CD14-positive monocyte (primary cell): ENCODE measurements at regions not wholly inside any gene's neighbourhood (a gene's known extent, or its start where the extent isn't known, plus 50 kb on each side); places are given as distances from the start of the nearest gene placed in this dataset.

Experiments used
- DNase-seq, 3 donors: peaks; one replicate each; pipeline ENCODE4 v3.0.0-alpha.2; 2011 to 2022
- H2AFZ ChIP-seq: 2 replicates; pipeline ENCODE4 v1.6.0; 2012; ENCODE audit warnings: mild to moderate bottlenecking, low read depth, low read length, inconsistent platforms; ENCODE audit not compliant: insufficient read depth, poor library complexity, severe bottlenecking
- H3K27ac ChIP-seq, 2 donors: 1 replicate in 1 of 2; 2 replicates in 1 of 2; pipeline ENCODE4 v1.5.1; 2012 to 2013; ENCODE audit warnings: low read length in 2 of 2, control low read depth in 1 of 2, inconsistent platforms in 1 of 2, low read depth in 1 of 2, mild to moderate bottlenecking in 1 of 2
- H3K27me3 ChIP-seq, 2 donors: one replicate each; pipeline versions ENCODE4 v1.6.0 to v1.6.1; 2011 to 2013; ENCODE audit warnings: low read length in 2 of 2; ENCODE audit not compliant: control insufficient read depth in 2 of 2, insufficient read depth in 2 of 2
- H3K36me3 ChIP-seq, 2 donors: replicated peaks in 1 of 2; 1 replicate in 1 of 2; 2 replicates in 1 of 2; pipeline versions ENCODE4 v1.5.1 to v1.6.1; 2012 to 2013; ENCODE audit warnings: low read length in 2 of 2, control low read depth in 1 of 2, inconsistent platforms in 1 of 2, mild to moderate bottlenecking in 1 of 2; ENCODE audit not compliant: insufficient read depth in 2 of 2, control insufficient read depth in 1 of 2
- H3K4me1 ChIP-seq, 2 donors: 1 replicate in 1 of 2; 2 replicates in 1 of 2; pipeline versions ENCODE4 v1.5.1 to v1.6.1; 2012 to 2013; ENCODE audit warnings: low read length in 2 of 2, control low read depth in 1 of 2, inconsistent platforms in 1 of 2, mild to moderate bottlenecking in 1 of 2, moderate library complexity in 1 of 2; ENCODE audit not compliant: insufficient read depth in 2 of 2, control insufficient read depth in 1 of 2
- H3K4me2 ChIP-seq: replicated peaks from 2 replicates; pipeline ENCODE3; 2012; ENCODE audit warnings: low read length, moderate library complexity, mild to moderate bottlenecking; ENCODE audit not compliant: poor library complexity, severe bottlenecking; ENCODE audit errors: extremely low read depth
- H3K4me3 ChIP-seq, 3 experiments: fragments of 200-600 bp in 1 of 3; sonication (generic) in 1 of 3; replicated peaks in 1 of 3; 1 replicate in 2 of 3; 2 replicates in 1 of 3; pipeline ENCODE4 v1.5.1; 2011 to 2013; ENCODE audit warnings: low read length in 3 of 3, mild to moderate bottlenecking in 3 of 3, control low read depth in 2 of 3, low read depth in 2 of 3, inconsistent platforms in 1 of 3, moderate library complexity in 1 of 3
- H3K79me2 ChIP-seq: 2 replicates; pipeline ENCODE4 v1.6.0; 2012; ENCODE audit warnings: mild to moderate bottlenecking, control low read depth, inconsistent platforms, low read length, moderate library complexity; ENCODE audit not compliant: insufficient read depth
- H3K9ac ChIP-seq: 2 replicates; pipeline ENCODE4 v1.6.0; 2017; ENCODE audit warnings: low read length, mild to moderate bottlenecking; ENCODE audit not compliant: insufficient read depth, poor library complexity, severe bottlenecking
- H3K9me3 ChIP-seq, 2 donors: replicated peaks in 1 of 2; 1 replicate in 1 of 2; 2 replicates in 1 of 2; pipeline versions ENCODE4 v1.5.1 to v1.6.1; 2012 to 2013; ENCODE audit warnings: low read length in 2 of 2, control low read depth in 1 of 2; ENCODE audit not compliant: control insufficient read depth in 1 of 2, insufficient read depth in 1 of 2
- H4K20me1 ChIP-seq: 2 replicates; pipeline ENCODE4 v1.6.0; 2012; ENCODE audit warnings: mild to moderate bottlenecking, low read length, control low read depth, moderate library complexity; ENCODE audit not compliant: insufficient read depth
- H3K27ac Mint-ChIP-seq, 7 donors: one replicate each; pipeline ENCODE4 v1.8.0; 2020; ENCODE audit warnings: mild to moderate bottlenecking in 7 of 7, mixed read lengths in 7 of 7, moderate library complexity in 6 of 7, inconsistent platforms in 2 of 7
- H3K27me3 Mint-ChIP-seq, 3 donors: one replicate each; pipeline ENCODE4 v1.8.0; 2021 to 2022; ENCODE audit warnings: low read depth in 3 of 3, mild to moderate bottlenecking in 3 of 3, mixed read lengths in 3 of 3, moderate library complexity in 3 of 3, inconsistent platforms in 1 of 3
- H3K36me3 Mint-ChIP-seq, 2 donors: one replicate each; pipeline ENCODE4 v1.8.0; 2020; ENCODE audit warnings: mixed read lengths in 2 of 2, inconsistent platforms in 1 of 2, mild to moderate bottlenecking in 1 of 2
- H3K4me1 Mint-ChIP-seq: one replicate; pipeline ENCODE4 v1.8.0; 2020; ENCODE audit warnings: mild to moderate bottlenecking, mixed read lengths
- H3K4me3 Mint-ChIP-seq, 2 donors: one replicate each; pipeline ENCODE4 v1.8.0; 2020; ENCODE audit warnings: mild to moderate bottlenecking in 2 of 2, mixed read lengths in 2 of 2, moderate library complexity in 1 of 2
- H3K9me3 Mint-ChIP-seq, 7 donors: one replicate each; pipeline ENCODE4 v1.8.0; 2020 to 2022; ENCODE audit warnings: mixed read lengths in 7 of 7, mild to moderate bottlenecking in 6 of 7, moderate library complexity in 6 of 7, inconsistent platforms in 2 of 7
- WGBS: methylation state at CpG from one replicate; pipeline ENCODE4 v1.1.5; 2013; ENCODE audit warnings: missing lambda C conversion rate; ENCODE audit not compliant: insufficient coverage; 5-methylcytosine and 5-hydroxymethylcytosine counted together
- intact Hi-C, 2 donors: fragments of 100-400 bp; cut with micrococcal nuclease; formaldehyde crosslinking; loops; one replicate each; pipeline versions ENCODE4 v1.15.0 to v1.15.1; 2023
- TF ChIP-seq, protein P1 (sequence below): fragments of 200-600 bp; IDR thresholded peaks from one replicate; pipeline ENCODE4 v1.8.0; 2022; ENCODE audit warnings: antibody characterized with exemption, mild to moderate bottlenecking

GRCh38 chr7:25843467-25843866 is 308.5 kb upstream of the NFE2L3 start:
- no peaks in the 10 kb centered on the region for H3K9me3 ChIP-seq
- H3K27ac ChIP-seq, result no peak overlapping the region
- Mint-ChIP-seq H3K9me3 (peaks cover 0 to 2% (median 0%) of the 10 kb centered on the region in 7 donors), H3K36me3 (no peaks in the 10 kb centered on the region), H3K27ac (no peak overlapping the region), H3K27me3 (peaks cover 24 to 33% (median 32%) of the 10 kb centered on the region in 3 donors), H3K4me1 (no peaks in the 10 kb centered on the region), H3K4me3 (no peak overlapping the region)
- H4K20me1 ChIP-seq, result no peaks in the 10 kb centered on the region
- H3K4me1 ChIP-seq, result no peaks in the 10 kb centered on the region
- no peaks in the 10 kb centered on the region for H3K36me3 ChIP-seq
- TF ChIP-seq, protein P1, sequence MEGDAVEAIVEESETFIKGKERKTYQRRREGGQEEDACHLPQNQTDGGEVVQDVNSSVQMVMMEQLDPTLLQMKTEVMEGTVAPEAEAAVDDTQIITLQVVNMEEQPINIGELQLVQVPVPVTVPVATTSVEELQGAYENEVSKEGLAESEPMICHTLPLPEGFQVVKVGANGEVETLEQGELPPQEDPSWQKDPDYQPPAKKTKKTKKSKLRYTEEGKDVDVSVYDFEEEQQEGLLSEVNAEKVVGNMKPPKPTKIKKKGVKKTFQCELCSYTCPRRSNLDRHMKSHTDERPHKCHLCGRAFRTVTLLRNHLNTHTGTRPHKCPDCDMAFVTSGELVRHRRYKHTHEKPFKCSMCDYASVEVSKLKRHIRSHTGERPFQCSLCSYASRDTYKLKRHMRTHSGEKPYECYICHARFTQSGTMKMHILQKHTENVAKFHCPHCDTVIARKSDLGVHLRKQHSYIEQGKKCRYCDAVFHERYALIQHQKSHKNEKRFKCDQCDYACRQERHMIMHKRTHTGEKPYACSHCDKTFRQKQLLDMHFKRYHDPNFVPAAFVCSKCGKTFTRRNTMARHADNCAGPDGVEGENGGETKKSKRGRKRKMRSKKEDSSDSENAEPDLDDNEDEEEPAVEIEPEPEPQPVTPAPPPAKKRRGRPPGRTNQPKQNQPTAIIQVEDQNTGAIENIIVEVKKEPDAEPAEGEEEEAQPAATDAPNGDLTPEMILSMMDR, result no peak
- no peak overlapping the region for H3K4me3 ChIP-seq
- intact Hi-C loops, result loop anchor here in 1 of 2 donors (10.0 kb wide), 1 partner anchor 579 kb away; no protein-coding TSS in a partner anchor
- peaks cover 23 to 36% of the 10 kb centered on the region in 2 donors for H3K27me3 ChIP-seq
- no peak overlapping the region for H3K4me2 ChIP-seq
- no peaks in the 10 kb centered on the region for H3K79me2 ChIP-seq
- no peak overlapping the region for H3K9ac ChIP-seq
- 75% methylated on average over 1 of the region's 4 CpGs for WGBS
- H2AFZ ChIP-seq, result no peak overlapping the region
- no peak for DNase-seq

DNA sequence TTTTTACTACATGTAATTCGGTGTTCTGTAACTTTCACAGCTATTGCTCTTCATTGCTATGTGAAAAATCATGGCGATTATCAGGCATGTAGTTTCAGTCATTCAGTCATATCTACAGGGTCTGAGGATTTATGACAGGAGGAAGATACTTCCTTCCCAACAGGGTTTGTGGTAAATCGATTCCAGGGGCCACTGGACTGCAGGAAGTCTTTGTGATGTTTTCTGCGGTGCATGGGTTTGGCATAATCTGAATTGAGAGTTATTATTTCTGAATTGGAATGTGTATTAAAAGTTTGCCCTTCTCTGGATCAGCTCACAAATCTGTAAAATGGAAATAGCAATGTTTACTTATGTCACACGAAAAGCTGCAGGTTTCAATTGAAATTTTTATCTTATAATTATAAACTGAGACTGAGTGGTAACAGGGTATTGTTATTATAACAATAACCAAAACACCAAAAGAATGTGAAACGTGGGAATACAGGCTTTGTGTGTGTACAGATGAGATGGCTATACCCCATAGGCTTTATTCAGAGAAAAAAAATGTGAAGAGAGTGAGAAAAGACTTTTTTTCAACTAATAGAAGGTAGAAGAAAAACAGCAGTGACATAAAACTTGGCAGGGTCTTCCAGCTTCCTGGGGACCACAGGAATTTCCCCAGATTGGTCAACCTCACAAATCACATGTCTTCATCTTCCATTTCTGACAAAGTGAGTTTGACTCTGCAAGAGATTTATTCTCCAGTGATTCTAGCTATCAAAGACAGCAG is 307.7 kb upstream of the NFE2L3 start:
- Histone ChIP-seq H3K79me2 (no peaks in the 10 kb centered on the region), H3K9me3 (no peaks in the 10 kb centered on the region), H3K9ac (no peak overlapping the region), H3K4me3 (no peak overlapping the region), H3K27me3 (peaks cover 25 to 41% of the 10 kb centered on the region in 2 donors), H3K27ac (no peak overlapping the region), H4K20me1 (no peaks in the 10 kb centered on the region), H2AFZ (no peak overlapping the region), H3K4me1 (no peaks in the 10 kb centered on the region), H3K4me2 (no peak overlapping the region), H3K36me3 (no peaks in the 10 kb centered on the region)
- Mint-ChIP-seq H3K36me3 (no peaks in the 10 kb centered on the region), H3K27ac (no peak overlapping the region), H3K4me1 (no peaks in the 10 kb centered on the region), H3K27me3 (peaks cover 24 to 37% (median 30%) of the 10 kb centered on the region in 3 donors), H3K9me3 (peaks cover 0 to 2% (median 0%) of the 10 kb centered on the region in 7 donors), H3K4me3 (no peak overlapping the region)
- WGBS, result no CpG with 5 or more reads among the region's 6 CpGs
- intact Hi-C loops, result loop anchor here in 1 of 2 donors (10.0 kb wide), 1 partner anchor 579 kb away; no protein-coding TSS in a partner anchor
- no peak for DNase-seq
- TF ChIP-seq, protein P1, result no peak
